ENCODE measurements at regions not wholly inside any gene's neighbourhood (a gene's known extent, or its start where the extent isn't known, plus 50 kb on each side); places are given as distances from the start of the nearest gene placed in this dataset.

DNA sequence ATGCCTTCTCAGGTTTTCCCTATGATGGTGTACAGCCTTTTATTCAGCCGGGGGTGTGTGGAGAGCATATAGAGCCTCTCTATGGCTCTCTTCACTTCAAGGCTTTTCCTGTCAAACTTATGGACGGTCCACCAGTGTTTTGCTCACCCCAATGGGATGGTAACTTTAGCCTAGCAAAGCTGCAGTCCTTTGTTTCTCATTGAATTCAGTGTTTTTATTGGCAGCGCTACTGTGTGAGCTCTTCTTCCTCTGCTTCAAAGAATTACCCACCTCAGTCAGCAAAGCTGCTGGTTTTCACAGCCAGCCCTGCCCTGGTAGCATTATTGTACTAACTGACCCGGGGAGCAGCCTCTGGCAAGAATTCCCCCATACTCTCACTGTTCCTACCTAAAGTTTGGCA is 145.3 kb upstream of the RRP15 start:
- Mint-ChIP-seq H3K36me3 (no peaks in the 10 kb centered on the region), H3K27me3 (no peaks in the 10 kb centered on the region), H3K27ac (no peak overlapping the region), H3K9me3 (peaks cover 4% of the 10 kb centered on the region), H3K4me3 (no peak overlapping the region), H3K4me1 (ENCODE audit: unreplicated experiment) (no peaks in the 10 kb centered on the region)
- DNase-seq (ENCODE audit: extremely low spot score, unreplicated experiment): no peak
- TF ChIP-seq, protein P1, sequence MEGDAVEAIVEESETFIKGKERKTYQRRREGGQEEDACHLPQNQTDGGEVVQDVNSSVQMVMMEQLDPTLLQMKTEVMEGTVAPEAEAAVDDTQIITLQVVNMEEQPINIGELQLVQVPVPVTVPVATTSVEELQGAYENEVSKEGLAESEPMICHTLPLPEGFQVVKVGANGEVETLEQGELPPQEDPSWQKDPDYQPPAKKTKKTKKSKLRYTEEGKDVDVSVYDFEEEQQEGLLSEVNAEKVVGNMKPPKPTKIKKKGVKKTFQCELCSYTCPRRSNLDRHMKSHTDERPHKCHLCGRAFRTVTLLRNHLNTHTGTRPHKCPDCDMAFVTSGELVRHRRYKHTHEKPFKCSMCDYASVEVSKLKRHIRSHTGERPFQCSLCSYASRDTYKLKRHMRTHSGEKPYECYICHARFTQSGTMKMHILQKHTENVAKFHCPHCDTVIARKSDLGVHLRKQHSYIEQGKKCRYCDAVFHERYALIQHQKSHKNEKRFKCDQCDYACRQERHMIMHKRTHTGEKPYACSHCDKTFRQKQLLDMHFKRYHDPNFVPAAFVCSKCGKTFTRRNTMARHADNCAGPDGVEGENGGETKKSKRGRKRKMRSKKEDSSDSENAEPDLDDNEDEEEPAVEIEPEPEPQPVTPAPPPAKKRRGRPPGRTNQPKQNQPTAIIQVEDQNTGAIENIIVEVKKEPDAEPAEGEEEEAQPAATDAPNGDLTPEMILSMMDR (conservative IDR thresholded peaks at IDR 0.05): no peak

DNA sequence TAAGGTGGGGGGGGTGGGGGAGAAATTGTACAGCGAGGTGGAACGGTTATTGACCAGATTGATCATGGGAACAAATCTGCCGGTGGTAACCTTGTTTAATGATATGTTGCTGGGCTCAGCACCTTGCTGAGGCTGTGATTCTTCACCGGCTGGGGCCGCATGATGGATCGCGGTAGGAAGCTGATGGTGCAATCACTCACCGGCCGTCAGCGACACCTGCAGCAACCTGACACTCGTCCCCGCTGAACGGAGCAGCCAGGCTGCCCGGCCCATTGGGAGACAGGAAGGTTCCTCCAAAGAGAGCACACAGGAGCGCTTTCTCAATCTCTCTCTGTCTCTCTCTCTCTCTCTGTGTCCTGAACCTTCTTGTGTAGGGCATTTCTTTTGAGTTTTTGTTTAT is 128.5 kb upstream of the RRP15 start:
- Mint-ChIP-seq H3K36me3 (no peaks in the 10 kb centered on the region), H3K4me1 (ENCODE audit: unreplicated experiment) (peaks cover 10% of the 10 kb centered on the region), H3K9me3 (peaks cover 5% of the 10 kb centered on the region), H3K4me3 (peak overlapping the region; percentile 7), H3K27ac (no peak overlapping the region), H3K27me3 (peaks cover 61% of the 10 kb centered on the region)
- TF ChIP-seq, protein P1 (conservative IDR thresholded peaks at IDR 0.05): no peak
- DNase-seq (ENCODE audit: extremely low spot score, unreplicated experiment): no peak

DNA sequence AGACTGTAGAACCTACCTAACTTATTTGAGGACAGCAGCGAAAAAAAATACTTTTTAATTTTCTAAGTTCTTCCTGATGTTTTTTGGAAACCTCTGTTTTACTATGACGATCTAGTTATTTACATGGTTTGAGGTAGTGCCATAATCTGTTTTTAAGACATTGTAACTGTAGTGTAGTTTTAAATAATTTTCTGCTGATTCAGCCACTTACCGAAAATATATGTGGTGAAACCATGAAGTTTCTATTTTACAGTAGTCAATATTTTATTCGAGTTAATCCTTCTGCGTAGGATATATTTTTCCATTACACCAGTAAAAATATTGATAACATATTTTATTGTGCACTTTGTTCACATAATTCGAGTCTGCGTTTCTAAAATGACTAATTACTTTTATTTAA is 121.7 kb upstream of the RRP15 start:
- TF ChIP-seq, protein P1 (conservative IDR thresholded peaks at IDR 0.05): no peak
- Mint-ChIP-seq H3K9me3 (peaks cover 2% of the 10 kb centered on the region), H3K4me1 (ENCODE audit: unreplicated experiment) (peaks cover 15% of the 10 kb centered on the region), H3K27ac (no peak overlapping the region), H3K27me3 (peaks cover 74% of the 10 kb centered on the region), H3K36me3 (peaks cover 3% of the 10 kb centered on the region), H3K4me3 (no peak overlapping the region)
- DNase-seq (ENCODE audit: extremely low spot score, unreplicated experiment): no peak

DNA sequence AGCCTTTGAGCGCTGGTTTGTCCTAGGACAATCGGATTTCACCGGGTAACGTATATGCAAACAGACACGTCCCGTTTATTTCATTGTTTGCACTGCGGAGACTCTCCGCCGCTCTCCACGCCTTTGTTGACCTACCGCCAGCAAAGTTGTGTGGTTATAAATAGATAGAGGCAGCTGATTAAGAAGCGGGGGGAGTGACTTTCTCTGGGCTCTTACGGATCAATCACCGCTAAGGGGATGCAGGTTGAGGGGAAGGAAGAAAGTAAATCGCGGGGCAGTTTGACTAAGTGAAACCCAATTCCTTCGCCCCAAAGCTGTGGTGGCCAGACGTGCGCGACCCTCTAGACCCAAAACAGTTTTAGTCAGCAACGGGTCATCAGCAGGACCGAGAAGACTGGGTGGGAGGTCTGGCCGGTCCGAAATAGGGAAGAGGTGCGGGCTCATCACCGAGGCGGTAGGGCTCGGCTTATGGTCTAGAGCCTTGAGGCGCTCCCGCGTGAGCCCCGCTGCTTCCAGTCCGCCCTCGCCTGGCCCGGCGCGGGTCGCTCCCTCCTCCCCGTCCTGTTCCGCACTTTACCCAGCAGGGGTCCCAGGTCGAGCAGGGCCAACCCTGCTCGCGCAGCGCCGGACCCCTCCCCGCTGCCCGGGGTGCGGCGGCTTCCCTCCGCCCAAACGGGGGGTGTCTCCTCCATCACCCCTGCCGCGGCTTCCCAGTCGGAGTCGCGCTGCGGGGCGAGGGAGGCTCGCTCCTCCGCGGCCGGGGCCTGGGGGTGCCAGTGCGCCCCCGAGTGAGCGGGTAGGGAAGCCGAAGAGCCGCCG is 120.8 kb upstream of the RRP15 start:
- TF ChIP-seq, protein P1 (conservative IDR thresholded peaks at IDR 0.05): peak; percentile 58
- Mint-ChIP-seq H3K4me1 (ENCODE audit: unreplicated experiment) (peaks cover 15% of the 10 kb centered on the region), H3K4me3 (peak overlapping the region; percentile 91), H3K27ac (peak overlapping the region; percentile 79), H3K27me3 (peaks cover 73% of the 10 kb centered on the region), H3K9me3 (no peaks in the 10 kb centered on the region), H3K36me3 (peaks cover 3% of the 10 kb centered on the region)
- DNase-seq (ENCODE audit: extremely low spot score, unreplicated experiment): peak; percentile 80

DNA sequence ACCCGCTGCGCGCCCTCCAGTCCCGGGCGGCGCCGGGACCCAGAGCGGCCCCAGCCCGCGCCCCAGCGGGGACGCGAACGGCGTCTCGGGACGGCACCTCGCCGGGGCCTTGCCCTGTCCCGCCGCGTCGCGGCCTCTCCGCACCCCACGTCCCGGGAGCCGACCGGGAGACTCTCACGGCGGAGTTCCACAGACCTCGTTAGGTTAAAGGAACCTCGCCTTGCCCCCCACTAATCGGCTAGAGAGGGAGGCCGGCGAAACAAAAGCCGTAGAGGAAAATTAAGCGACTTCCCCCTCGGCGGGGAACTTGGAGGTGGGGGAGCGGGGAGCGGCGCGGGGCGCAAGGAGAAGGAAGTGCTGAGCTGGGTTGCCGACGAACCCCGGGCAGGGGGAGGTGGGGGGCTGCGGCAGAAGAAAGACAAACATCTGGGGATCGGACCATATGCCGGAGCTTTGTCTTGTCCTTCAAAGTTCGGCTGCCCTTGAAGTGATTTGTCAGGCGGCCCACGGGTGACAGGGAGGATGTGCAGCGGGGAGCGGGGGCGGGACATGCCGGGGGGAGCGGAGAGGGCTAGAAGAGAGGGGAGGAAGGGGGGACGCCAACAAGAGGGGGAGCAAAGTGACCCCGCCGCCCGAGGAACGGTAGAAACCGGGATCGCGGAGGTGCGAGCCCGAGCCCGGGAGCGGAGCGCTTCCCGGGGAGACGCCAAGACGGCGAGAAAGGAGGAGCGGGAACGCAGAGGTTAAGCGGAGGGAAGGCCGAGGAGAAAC is 120.0 kb upstream of the RRP15 start:
- Mint-ChIP-seq H3K36me3 (peaks cover 3% of the 10 kb centered on the region), H3K9me3 (no peaks in the 10 kb centered on the region), H3K27ac (peak overlapping the region; percentile 2), H3K4me1 (ENCODE audit: unreplicated experiment) (peaks cover 15% of the 10 kb centered on the region), H3K27me3 (peaks cover 75% of the 10 kb centered on the region), H3K4me3 (peak overlapping the region; percentile 88)
- TF ChIP-seq, protein P1 (conservative IDR thresholded peaks at IDR 0.05): no peak
- DNase-seq (ENCODE audit: extremely low spot score, unreplicated experiment): peak; percentile 68
